GM12878 (cell line): ENCODE measurements at regions not wholly inside any gene's neighbourhood (a gene's known extent, or its start where the extent isn't known, plus 50 kb on each side); places are given as distances from the start of the nearest gene placed in this dataset.

ENCODE experiments used
- ATAC-seq: fragments of 200-7000 bp; cut with Tn5 transposase; 3 replicates; pipeline ENCODE4 v1.9.1; 2020; ENCODE audit warnings: mild to moderate bottlenecking, moderate library complexity
- BruUV-seq: library from RNA; stranded (reverse); fragments of 400-500 nt; replicated peaks from 2 replicates; lab custom pipeline; 2021; lab: Mats Ljungman, UMichigan
- CTCF ChIA-PET: fragments of 300-600 bp; sonication (Branson Sonifier 250); formaldehyde crosslinking; extraction: SDS; loops from one replicate; lab custom pipeline; 2021; ENCODE audit warnings: inconsistent platforms; lab: Yijun Ruan, JAX
- POLR2A ChIA-PET: fragments of 350-600 bp; formaldehyde crosslinking; extraction: SDS; loops from one replicate; lab custom pipeline; 2021; ENCODE audit warnings: inconsistent platforms; lab: Charles Lee
- RAD21 ChIA-PET: fragments of 300-600 bp; sonication (Branson Sonifier 250); formaldehyde crosslinking; loops from one replicate; lab custom pipeline; 2023; ENCODE audit warnings: antibody characterized with exemption; ENCODE audit not compliant: unreplicated experiment; lab: Charles Lee
- SMC1A ChIA-PET: fragments of 300-600 bp; sonication (Branson Sonifier 250); formaldehyde crosslinking; loops from one replicate; lab custom pipeline; 2023; ENCODE audit not compliant: unreplicated experiment, uncharacterized antibody; lab: Charles Lee
- DNase-seq: peaks from one replicate; pipeline ENCODE4 v3.0.0-alpha.2; 2011; ENCODE audit warnings: low read depth, low spot score
- FAIRE-seq: peaks from 3 replicates; lab custom pipeline; 2011; peaks lifted over from hg19 to GRCh38; lab: Jason Lieb, UNC
- H2AFZ ChIP-seq: 2 replicates; pipeline ENCODE4 v1.6.0; 2011; ENCODE audit warnings: low read depth, low read length, control low read depth; ENCODE audit not compliant: control insufficient read depth
- H3K27ac ChIP-seq: 2 replicates; pipeline ENCODE4 v1.5.1; 2011; ENCODE audit warnings: control low read depth; ENCODE audit not compliant: control insufficient read depth, insufficient read depth
- H3K27me3 ChIP-seq, 2 experiments: replicated peaks in 1 of 2; 2 replicates each; pipeline versions ENCODE4 v1.6.0 to v1.6.1; 2011; ENCODE audit warnings: low read length in 1 of 2; ENCODE audit not compliant: control insufficient read depth in 2 of 2, insufficient read depth in 2 of 2
- H3K36me3 ChIP-seq, 2 experiments: 2 replicates each; pipeline ENCODE4 v1.5.1; 2011; ENCODE audit warnings: low read length in 1 of 2; ENCODE audit not compliant: control insufficient read depth in 2 of 2, insufficient read depth in 2 of 2
- H3K4me1 ChIP-seq: 2 replicates; pipeline ENCODE4 v1.6.1; 2011; ENCODE audit warnings: mild to moderate bottlenecking, low read length, moderate library complexity, mixed read lengths; ENCODE audit not compliant: control insufficient read depth, insufficient read depth
- H3K4me2 ChIP-seq: 2 replicates; pipeline ENCODE4 v1.6.0; 2011; ENCODE audit warnings: control low read depth; ENCODE audit not compliant: control insufficient read depth, insufficient read depth
- H3K4me3 ChIP-seq: fragments of 200-600 bp; sonication (generic); 2 replicates; pipeline ENCODE4 v1.5.1; 2016
- H3K79me2 ChIP-seq: 2 replicates; pipeline ENCODE4 v1.6.0; 2011; ENCODE audit warnings: low read length; ENCODE audit not compliant: control insufficient read depth, insufficient read depth
- H3K9ac ChIP-seq: 2 replicates; pipeline ENCODE4 v1.8.0; 2011; ENCODE audit warnings: low read length, control low read depth, mixed read lengths; ENCODE audit not compliant: control insufficient read depth, insufficient read depth
- H3K9me3 ChIP-seq: replicated peaks from 3 replicates; pipeline ENCODE4 v1.5.1; 2011; ENCODE audit warnings: mild to moderate bottlenecking, low read length; ENCODE audit not compliant: control insufficient read depth, insufficient read depth
- H4K20me1 ChIP-seq: 2 replicates; pipeline ENCODE4 v1.6.0; 2011; ENCODE audit not compliant: control insufficient read depth, insufficient read depth
- CHD4 ChIP-seq: fragments of 200-600 bp; sonication (generic); IDR thresholded peaks from 2 replicates; pipeline ENCODE4 v1.6.1; 2016; ENCODE audit warnings: mild to moderate bottlenecking
- HDGF ChIP-seq: fragments of 450-650 bp; IDR thresholded peaks from 2 replicates; pipeline ENCODE4 v1.6.1; 2016; ENCODE audit warnings: antibody characterized with exemption
- KLF5 ChIP-seq: fragments of 450-650 bp; IDR thresholded peaks from 2 replicates; pipeline ENCODE4 v1.6.1; 2014; ENCODE audit warnings: mild to moderate bottlenecking; ENCODE audit not compliant: partially characterized antibody
- ZNF24 ChIP-seq: fragments of 450-650 bp; IDR thresholded peaks from 2 replicates; pipeline ENCODE4 v1.6.1; 2017; ENCODE audit warnings: antibody characterized with exemption, mild to moderate bottlenecking
- WGBS: methylation state at CpG from one replicate; pipeline ENCODE4 v1.1.6; 2016; ENCODE audit warnings: low lambda C conversion rate; ENCODE audit not compliant: insufficient replicate concordance, insufficient coverage; ENCODE audit errors: missing lambda C conversion rate; 5-methylcytosine and 5-hydroxymethylcytosine counted together
- in situ Hi-C: fragments of 300-500 bp; cut with MboI; formaldehyde crosslinking; loops from 9 replicates; pipeline ENCODE4 v1.14.3; 2018; ENCODE audit warnings: mixed read lengths
- intact Hi-C: fragments of 100-400 bp; cut with micrococcal nuclease; formaldehyde crosslinking; loops from one replicate; pipeline ENCODE4 v1.14.2; 2022; ENCODE audit not compliant: unreplicated experiment
- TF ChIP-seq, protein P1 (sequence below): fragments of 450-650 bp; IDR thresholded peaks from 2 replicates; pipeline ENCODE4 v1.6.1; 2018; ENCODE audit warnings: mild to moderate bottlenecking, low read depth, moderate library complexity; ENCODE audit not compliant: partially characterized antibody

- Histone ChIP-seq H3K79me2 (no peaks in the 10 kb centered on the region), H3K9me3 (no peaks in the 10 kb centered on the region), H3K36me3 (no peaks in the 10 kb centered on the region), H3K9ac (no peak overlapping the region), H3K27ac (no peak overlapping the region), H4K20me1 (no peaks in the 10 kb centered on the region), H3K27me3 (no peaks in the 10 kb centered on the region), H3K4me2 (no peak overlapping the region), H2AFZ (no peak overlapping the region), H3K4me3 (no peak overlapping the region), H3K4me1 (no peaks in the 10 kb centered on the region)
- in situ Hi-C loops (no loop called here), intact Hi-C loops (no loop called here)
- CTCF ChIA-PET, result no interaction called here
- TF ChIP-seq CHD4, result no peak
- TF ChIP-seq HDGF, result no peak
- no peak for TF ChIP-seq ZNF24
- TF ChIP-seq, protein P1, sequence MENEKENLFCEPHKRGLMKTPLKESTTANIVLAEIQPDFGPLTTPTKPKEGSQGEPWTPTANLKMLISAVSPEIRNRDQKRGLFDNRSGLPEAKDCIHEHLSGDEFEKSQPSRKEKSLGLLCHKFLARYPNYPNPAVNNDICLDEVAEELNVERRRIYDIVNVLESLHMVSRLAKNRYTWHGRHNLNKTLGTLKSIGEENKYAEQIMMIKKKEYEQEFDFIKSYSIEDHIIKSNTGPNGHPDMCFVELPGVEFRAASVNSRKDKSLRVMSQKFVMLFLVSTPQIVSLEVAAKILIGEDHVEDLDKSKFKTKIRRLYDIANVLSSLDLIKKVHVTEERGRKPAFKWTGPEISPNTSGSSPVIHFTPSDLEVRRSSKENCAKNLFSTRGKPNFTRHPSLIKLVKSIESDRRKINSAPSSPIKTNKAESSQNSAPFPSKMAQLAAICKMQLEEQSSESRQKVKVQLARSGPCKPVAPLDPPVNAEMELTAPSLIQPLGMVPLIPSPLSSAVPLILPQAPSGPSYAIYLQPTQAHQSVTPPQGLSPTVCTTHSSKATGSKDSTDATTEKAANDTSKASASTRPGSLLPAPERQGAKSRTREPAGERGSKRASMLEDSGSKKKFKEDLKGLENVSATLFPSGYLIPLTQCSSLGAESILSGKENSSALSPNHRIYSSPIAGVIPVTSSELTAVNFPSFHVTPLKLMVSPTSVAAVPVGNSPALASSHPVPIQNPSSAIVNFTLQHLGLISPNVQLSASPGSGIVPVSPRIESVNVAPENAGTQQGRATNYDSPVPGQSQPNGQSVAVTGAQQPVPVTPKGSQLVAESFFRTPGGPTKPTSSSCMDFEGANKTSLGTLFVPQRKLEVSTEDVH, result no peak
- TF ChIP-seq KLF5, result no peak
- WGBS, result 19% methylated on average over 12 of the region's 12 CpGs
- RAD21 ChIA-PET, result no interaction called here
- SMC1A ChIA-PET, result no interaction called here
- POLR2A ChIA-PET, result no interaction called here
- DNase-seq (no peak), FAIRE-seq (no peak), ATAC-seq (no peak)
- no TSS peak for BruUV-seq
These were observed 237.3 kb downstream of the OSR1 start for GRCh38 chr2:19120941-19121750.
